BE2C (cell line): ENCODE measurements at regions not wholly inside any gene's neighbourhood (a gene's known extent, or its start where the extent isn't known, plus 50 kb on each side); places are given as distances from the start of the nearest gene placed in this dataset.

Source experiments
- DNase-seq: peaks from one replicate; pipeline ENCODE4 v3.0.0-alpha.2; 2020
- H3K27me3 ChIP-seq: fragments of 250-450 bp; sonication (Bioruptor Pico); 2 replicates; pipeline ENCODE4 v1.5.1; 2020; ENCODE audit warnings: mild to moderate bottlenecking
- H3K36me3 ChIP-seq: fragments of 250-450 bp; sonication (Bioruptor Pico); 2 replicates; pipeline ENCODE4 v1.5.1; 2020; ENCODE audit warnings: mild to moderate bottlenecking
- H3K4me1 ChIP-seq: fragments of 250-450 bp; sonication (Bioruptor Pico); 2 replicates; pipeline ENCODE4 v1.5.1; 2020
- H3K4me3 ChIP-seq: 2 replicates; pipeline ENCODE4 v1.5.1; 2011; ENCODE audit warnings: low read depth, low read length
- H3K9me3 ChIP-seq: fragments of 250-450 bp; sonication (Bioruptor Pico); 2 replicates; pipeline ENCODE4 v1.5.1; 2020
- CTCF ChIP-seq: IDR thresholded peaks from 2 replicates; pipeline ENCODE4 v1.5.1; 2012; ENCODE audit warnings: mild to moderate bottlenecking, low read depth, low read length

DNA sequence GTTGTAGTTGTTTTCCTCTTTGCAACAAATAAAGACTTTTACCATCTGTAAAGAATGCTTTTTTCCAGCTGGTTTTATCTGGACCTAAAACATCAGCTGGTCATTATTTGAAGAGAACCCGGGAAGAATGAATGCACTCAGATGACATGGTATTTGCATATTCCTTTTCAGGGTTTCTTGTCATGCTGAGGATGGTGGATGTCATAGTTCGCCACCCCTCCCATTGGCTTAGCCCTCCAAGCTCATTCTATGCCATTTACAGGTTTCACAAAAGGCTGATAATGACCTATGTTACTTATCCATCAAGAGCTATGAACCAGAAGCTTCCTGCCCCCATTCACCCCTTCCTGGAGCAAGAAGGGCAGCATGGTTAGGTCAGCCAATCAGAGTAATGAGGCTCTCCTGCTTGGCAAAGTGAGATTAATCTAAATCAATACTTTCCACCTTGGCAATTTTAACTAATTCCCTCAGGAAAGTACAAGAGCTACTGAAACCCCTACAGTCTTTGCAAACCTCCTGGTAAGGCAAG lies 440.5 kb upstream of the TLE4 start:
- H3K27me3 ChIP-seq: no peaks in the 10 kb centered on the region
- H3K9me3 ChIP-seq: no peaks in the 10 kb centered on the region
- H3K4me1 ChIP-seq: peaks cover 9% of the 10 kb centered on the region
- no peak for DNase-seq
- H3K4me3 ChIP-seq: no peak overlapping the region
- TF ChIP-seq CTCF: no peak
- no peaks in the 10 kb centered on the region for H3K36me3 ChIP-seq

GRCh38 chr9:79131824-79132377 lies 439.9 kb upstream of the TLE4 start:
- TF ChIP-seq CTCF: no peak
- no peaks in the 10 kb centered on the region for H3K36me3 ChIP-seq
- DNase-seq: no peak
- peaks cover 9% of the 10 kb centered on the region for H3K4me1 ChIP-seq
- no peaks in the 10 kb centered on the region for H3K27me3 ChIP-seq
- no peak overlapping the region for H3K4me3 ChIP-seq
- no peaks in the 10 kb centered on the region for H3K9me3 ChIP-seq

- Histone ChIP-seq H3K9me3 (no peaks in the 10 kb centered on the region), H3K4me3 (no peak overlapping the region), H3K27me3 (no peaks in the 10 kb centered on the region), H3K4me1 (peaks cover 6% of the 10 kb centered on the region), H3K36me3 (no peaks in the 10 kb centered on the region)
- DNase-seq: no peak
- TF ChIP-seq CTCF: peak; percentile 41
Observed at GRCh38 chr9:79134654-79135053, 437.1 kb upstream of the TLE4 start.

GRCh38 chr9:79135681-79136415 lies 435.9 kb upstream of the TLE4 start:
- H3K4me3 ChIP-seq: no peak overlapping the region
- no peaks in the 10 kb centered on the region for H3K36me3 ChIP-seq
- DNase-seq: no peak

GRCh38 chr9:79140751-79141150 lies 431.0 kb upstream of the TLE4 start:
- Histone ChIP-seq H3K9me3 (no peaks in the 10 kb centered on the region), H3K36me3 (no peaks in the 10 kb centered on the region), H3K4me1 (no peaks in the 10 kb centered on the region), H3K27me3 (no peaks in the 10 kb centered on the region), H3K4me3 (no peak overlapping the region)
- no peak for DNase-seq
- TF ChIP-seq CTCF: no peak

More at GRCh38 chr9:79135681-79136415, 435.9 kb upstream of the TLE4 start:
- H3K4me1 ChIP-seq: no peaks in the 10 kb centered on the region
- no peak for TF ChIP-seq CTCF
- no peaks in the 10 kb centered on the region for H3K9me3 ChIP-seq
- no peaks in the 10 kb centered on the region for H3K27me3 ChIP-seq

DNA sequence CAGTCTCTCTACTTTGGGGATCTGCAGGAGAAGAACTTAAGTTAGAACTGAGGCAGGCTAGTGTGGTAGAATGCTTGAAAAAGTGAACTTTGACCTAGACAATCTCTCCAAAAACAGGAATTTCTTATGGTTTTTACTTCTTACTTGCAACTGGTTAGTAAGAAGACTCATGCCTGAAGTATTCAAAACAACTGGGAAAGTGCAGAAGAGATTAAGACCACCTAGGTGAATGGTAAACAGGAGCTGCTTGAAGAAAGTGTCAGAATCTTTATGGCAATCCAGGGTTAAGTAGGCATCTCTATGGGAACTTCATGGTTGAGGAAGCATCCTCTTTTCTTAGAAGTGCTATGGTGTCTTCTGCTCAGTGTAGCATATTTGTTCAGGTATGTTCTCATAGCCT lies 428.6 kb upstream of the TLE4 start:
- no peaks in the 10 kb centered on the region for H3K27me3 ChIP-seq
- no peaks in the 10 kb centered on the region for H3K9me3 ChIP-seq
- no peak overlapping the region for H3K4me3 ChIP-seq
- no peak for TF ChIP-seq CTCF
- DNase-seq: no peak
- no peaks in the 10 kb centered on the region for H3K36me3 ChIP-seq
- no peaks in the 10 kb centered on the region for H3K4me1 ChIP-seq
